ENCODE measurements at regions not wholly inside any gene's neighbourhood (a gene's known extent, or its start where the extent isn't known, plus 50 kb on each side); places are given as distances from the start of the nearest gene placed in this dataset.

DNA sequence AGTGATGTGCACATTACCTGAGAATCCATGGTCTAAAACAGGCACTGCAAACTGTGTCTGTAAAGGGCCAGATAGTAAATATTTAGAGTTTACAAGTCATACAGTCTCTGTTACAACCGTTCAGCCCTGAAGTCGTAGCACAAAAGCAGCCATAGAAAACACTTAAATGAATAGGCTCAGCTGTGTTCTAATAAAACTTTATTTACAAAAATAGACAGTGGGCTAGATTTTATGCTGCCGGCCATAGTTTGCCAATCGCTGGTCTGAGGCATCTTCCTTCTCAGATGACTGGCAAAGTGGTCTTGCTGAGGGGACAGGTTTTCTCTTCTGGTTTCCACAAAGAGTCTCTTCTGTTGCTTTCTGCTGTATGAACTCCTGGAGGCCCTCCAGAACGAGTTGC, 121.7 kb downstream of the EMX2 start:
- no peak for TF ChIP-seq POLR2A (IDR thresholded peaks at IDR 0.05)
- 66 to 73% methylated on average over 5 of the region's 5 CpGs for WGBS, 2 donors
- Histone ChIP-seq H3K36me3 (no peaks in the 10 kb centered on the region), H3K27me3 (no peaks in the 10 kb centered on the region), H3K27ac (no peak overlapping the region), H3K9me3 (no peaks in the 10 kb centered on the region), H3K4me3 (no peak overlapping the region), H3K4me1 (no peaks in the 10 kb centered on the region)
- DNase-seq (ENCODE audit: low spot score in 2 of 2) = no peak

DNA sequence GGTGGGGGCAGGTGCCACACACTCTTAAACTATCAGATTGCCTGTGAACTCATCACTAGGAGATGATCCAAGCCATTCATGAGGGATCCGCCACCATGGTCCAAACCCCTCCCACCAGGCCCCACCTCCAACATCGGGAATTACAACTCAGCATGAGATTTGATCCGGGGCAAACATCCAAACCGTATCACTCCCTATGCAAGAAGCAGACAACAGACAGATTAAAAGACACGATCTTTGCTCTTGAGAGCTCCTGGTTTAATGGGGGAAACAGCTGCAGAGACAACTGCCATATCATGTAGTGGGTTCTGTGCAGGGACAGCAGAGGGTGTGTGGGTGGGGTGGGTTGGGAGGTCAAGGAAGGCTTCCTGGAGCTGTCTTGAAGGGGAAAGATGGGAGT, 123.6 kb downstream of the EMX2 start:
- Histone ChIP-seq H3K36me3 (no peaks in the 10 kb centered on the region), H3K9me3 (no peaks in the 10 kb centered on the region), H3K27ac (no peak overlapping the region), H3K27me3 (no peaks in the 10 kb centered on the region), H3K4me3 (no peak overlapping the region), H3K4me1 (no peaks in the 10 kb centered on the region)
- WGBS, 2 donors = 21 to 38% methylated on average over 5 of the region's 5 CpGs
- TF ChIP-seq POLR2A (IDR thresholded peaks at IDR 0.05) (no peak), EP300 (IDR thresholded peaks at IDR 0.05) (no peak)
- TF ChIP-seq, protein P1, sequence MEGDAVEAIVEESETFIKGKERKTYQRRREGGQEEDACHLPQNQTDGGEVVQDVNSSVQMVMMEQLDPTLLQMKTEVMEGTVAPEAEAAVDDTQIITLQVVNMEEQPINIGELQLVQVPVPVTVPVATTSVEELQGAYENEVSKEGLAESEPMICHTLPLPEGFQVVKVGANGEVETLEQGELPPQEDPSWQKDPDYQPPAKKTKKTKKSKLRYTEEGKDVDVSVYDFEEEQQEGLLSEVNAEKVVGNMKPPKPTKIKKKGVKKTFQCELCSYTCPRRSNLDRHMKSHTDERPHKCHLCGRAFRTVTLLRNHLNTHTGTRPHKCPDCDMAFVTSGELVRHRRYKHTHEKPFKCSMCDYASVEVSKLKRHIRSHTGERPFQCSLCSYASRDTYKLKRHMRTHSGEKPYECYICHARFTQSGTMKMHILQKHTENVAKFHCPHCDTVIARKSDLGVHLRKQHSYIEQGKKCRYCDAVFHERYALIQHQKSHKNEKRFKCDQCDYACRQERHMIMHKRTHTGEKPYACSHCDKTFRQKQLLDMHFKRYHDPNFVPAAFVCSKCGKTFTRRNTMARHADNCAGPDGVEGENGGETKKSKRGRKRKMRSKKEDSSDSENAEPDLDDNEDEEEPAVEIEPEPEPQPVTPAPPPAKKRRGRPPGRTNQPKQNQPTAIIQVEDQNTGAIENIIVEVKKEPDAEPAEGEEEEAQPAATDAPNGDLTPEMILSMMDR (IDR thresholded peaks at IDR 0.05) = no peak
- no peak for DNase-seq (ENCODE audit: low spot score in 2 of 2)

DNA sequence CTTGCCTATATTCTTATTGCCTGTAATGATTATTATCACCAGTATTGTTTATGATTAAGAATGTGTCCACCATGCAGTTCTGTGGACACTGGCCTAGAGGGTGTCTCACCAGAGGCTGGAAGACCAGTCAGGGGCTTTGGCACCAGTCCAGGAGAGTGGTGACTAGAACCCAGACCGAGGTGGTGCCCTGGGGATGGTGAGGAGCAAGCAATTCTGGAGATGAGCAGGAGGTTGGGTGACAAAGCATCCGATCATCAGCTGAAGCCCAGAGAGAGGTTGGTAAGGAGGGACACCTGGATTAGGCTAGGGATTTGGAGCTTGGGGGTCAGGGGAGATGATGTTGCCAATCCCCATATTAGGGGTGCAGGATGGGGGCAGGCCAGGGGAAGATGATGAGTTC, 124.4 kb downstream of the EMX2 start:
- DNase-seq (ENCODE audit: low spot score in 2 of 2) = no peak
- Histone ChIP-seq H3K36me3 (no peaks in the 10 kb centered on the region), H3K27me3 (no peaks in the 10 kb centered on the region), H3K4me3 (no peak overlapping the region), H3K9me3 (no peaks in the 10 kb centered on the region), H3K4me1 (no peaks in the 10 kb centered on the region), H3K27ac (no peak overlapping the region)
- WGBS, 2 donors = 78 to 82% methylated on average over 2 of the region's 2 CpGs
- TF ChIP-seq, protein P1 (IDR thresholded peaks at IDR 0.05) = no peak

DNA sequence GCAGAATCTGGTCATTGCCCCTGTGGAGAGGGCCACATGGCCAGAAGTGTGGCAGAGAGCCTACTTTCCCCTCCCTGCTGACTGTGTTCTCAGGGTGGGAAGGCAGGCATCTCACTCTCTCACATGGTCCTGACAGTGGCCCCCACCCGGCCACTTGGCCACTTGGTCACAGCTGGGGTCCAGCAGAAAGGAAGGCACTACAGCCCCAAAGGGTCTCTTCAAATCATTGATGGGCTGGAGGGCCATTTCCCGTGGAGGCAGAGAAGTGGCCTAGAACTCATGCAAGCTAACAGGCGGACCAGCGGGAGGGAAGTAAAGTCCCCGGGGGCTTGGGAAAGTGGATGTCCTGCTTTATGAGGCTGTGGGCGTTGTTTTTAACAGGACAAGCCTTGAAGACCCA, 125.3 kb downstream of the EMX2 start:
- Histone ChIP-seq H3K4me1 (no peaks in the 10 kb centered on the region), H3K27ac (no peak overlapping the region), H3K27me3 (no peaks in the 10 kb centered on the region), H3K4me3 (no peak overlapping the region), H3K9me3 (no peaks in the 10 kb centered on the region), H3K36me3 (no peaks in the 10 kb centered on the region)
- 92 to 96% methylated on average over 5 to 6 of the region's 6 CpGs for WGBS, 2 donors
- TF ChIP-seq, protein P1 (IDR thresholded peaks at IDR 0.05) = no peak
- TF ChIP-seq EP300 (IDR thresholded peaks at IDR 0.05) = no peak
- TF ChIP-seq POLR2A (IDR thresholded peaks at IDR 0.05) = no peak
- DNase-seq (ENCODE audit: low spot score in 2 of 2) = no peak

DNA sequence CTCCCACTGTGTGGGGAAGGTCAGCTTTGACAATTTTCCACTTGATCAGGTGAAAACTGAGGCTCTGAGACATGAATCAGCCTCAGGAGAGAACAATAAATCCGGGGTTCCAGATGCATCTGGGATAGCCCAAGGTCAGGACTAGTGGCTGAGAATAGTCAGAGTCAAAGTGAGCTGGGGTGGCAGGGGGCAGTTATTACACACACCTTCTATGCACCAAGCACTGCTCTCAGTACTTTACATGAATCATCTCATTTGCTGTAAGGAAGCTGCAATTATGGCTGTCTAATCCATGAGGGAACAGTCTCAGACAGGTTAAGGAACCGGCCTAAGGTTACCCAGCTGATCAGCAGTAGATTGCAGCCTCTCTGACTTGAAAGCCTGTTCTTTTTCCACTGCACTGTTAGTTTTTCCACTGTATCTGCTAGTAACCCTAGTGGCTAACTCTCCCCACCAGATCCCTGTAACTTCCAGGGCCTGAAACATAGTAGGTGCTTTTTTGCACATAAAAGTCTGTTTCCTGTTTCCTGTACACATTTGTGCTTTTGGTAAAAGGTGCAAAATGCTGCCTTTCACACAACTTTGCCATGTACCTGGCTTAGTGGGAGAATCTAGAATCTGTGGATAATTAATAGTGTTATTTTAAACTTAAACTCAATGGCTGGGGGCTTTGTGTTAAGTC, 125.9 kb downstream of the EMX2 start:
- TF ChIP-seq, protein P1 (IDR thresholded peaks at IDR 0.05) = no peak
- TF ChIP-seq POLR2A (IDR thresholded peaks at IDR 0.05) = no peak
- TF ChIP-seq EP300 (IDR thresholded peaks at IDR 0.05) = no peak
- no peak overlapping the region for H3K4me3 ChIP-seq
- no peaks in the 10 kb centered on the region for H3K9me3 ChIP-seq
- H3K36me3 ChIP-seq = no peaks in the 10 kb centered on the region
- H3K27ac ChIP-seq = no peak overlapping the region
- no peak for DNase-seq (ENCODE audit: low spot score in 2 of 2)
- no peaks in the 10 kb centered on the region for H3K27me3 ChIP-seq
- 60 to 70% methylated on average over 2 of the region's 2 CpGs for WGBS, 2 donors
- H3K4me1 ChIP-seq = no peaks in the 10 kb centered on the region

DNA sequence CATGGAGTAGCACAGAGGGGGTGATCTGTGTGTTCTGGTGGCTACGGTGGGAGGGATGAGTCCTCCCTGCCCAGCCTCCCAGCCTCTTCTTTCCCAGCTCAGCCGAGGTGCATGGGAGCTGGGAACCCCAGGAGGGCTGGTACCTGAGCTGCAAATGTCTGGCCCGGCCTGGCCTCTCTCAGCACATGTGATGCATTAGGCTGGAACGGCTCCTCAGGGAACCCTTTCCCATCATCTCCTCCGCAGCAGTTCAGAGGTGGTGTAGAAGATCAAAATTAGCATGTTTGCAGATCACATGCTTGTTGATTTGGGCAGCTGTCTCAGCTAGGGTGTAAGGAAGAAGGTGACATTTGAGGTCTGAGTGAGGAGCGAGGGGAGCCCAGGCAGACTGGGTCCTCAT, 126.6 kb downstream of the EMX2 start:
- Histone ChIP-seq H3K27me3 (no peaks in the 10 kb centered on the region), H3K4me1 (no peaks in the 10 kb centered on the region), H3K27ac (no peak overlapping the region), H3K36me3 (no peaks in the 10 kb centered on the region), H3K9me3 (no peaks in the 10 kb centered on the region), H3K4me3 (no peak overlapping the region)
- WGBS, 2 donors = 60 to 62% methylated on average over 6 of the region's 6 CpGs
- DNase-seq (ENCODE audit: low spot score in 2 of 2) = no peak
- TF ChIP-seq POLR2A (IDR thresholded peaks at IDR 0.05) (no peak), EP300 (IDR thresholded peaks at IDR 0.05) (no peak)
- TF ChIP-seq, protein P1 (IDR thresholded peaks at IDR 0.05) = no peak
